Keratinocyte (primary cell): ENCODE measurements at regions not wholly inside any gene's neighbourhood (a gene's known extent, or its start where the extent isn't known, plus 50 kb on each side); places are given as distances from the start of the nearest gene placed in this dataset.
A peak's percentile ranks its signal among the peaks of the same experiment; 100 is the strongest.

Experiments
- DNase-seq: peaks from one replicate; pipeline ENCODE4 v3.0.0-alpha.2; 2011; ENCODE audit warnings: low read depth, missing footprints, low spot score
- FAIRE-seq: peaks from 2 replicates; lab custom pipeline; 2011; peaks lifted over from hg19 to GRCh38; lab: Jason Lieb, UNC
- H2AFZ ChIP-seq: 2 replicates; pipeline ENCODE4 v1.6.0; 2012; ENCODE audit warnings: low read length, control low read depth, inconsistent platforms; ENCODE audit not compliant: control insufficient read depth
- H3K27ac ChIP-seq: 2 replicates; pipeline ENCODE4 v1.5.1; 2011; ENCODE audit warnings: low read length; ENCODE audit not compliant: control insufficient read depth, insufficient read depth
- H3K27me3 ChIP-seq: 3 replicates; pipeline ENCODE4 v1.6.0; 2011; ENCODE audit warnings: low read length; ENCODE audit not compliant: control insufficient read depth, insufficient read depth; ENCODE audit errors: extremely low read depth
- H3K36me3 ChIP-seq, 2 experiments: 2 replicates in 1 of 2; 3 replicates in 1 of 2; pipeline ENCODE4 v1.5.1; 2011; ENCODE audit warnings: low read length in 2 of 2, mild to moderate bottlenecking in 1 of 2; ENCODE audit not compliant: control insufficient read depth in 2 of 2, insufficient read depth in 2 of 2; ENCODE audit errors: extremely low read depth in 1 of 2
- H3K4me1 ChIP-seq: 3 replicates; pipeline ENCODE4 v1.5.1; 2011; ENCODE audit warnings: low read length; ENCODE audit not compliant: control insufficient read depth, insufficient read depth; ENCODE audit errors: extremely low read depth
- H3K4me2 ChIP-seq: 3 replicates; pipeline ENCODE4 v1.6.0; 2011; ENCODE audit warnings: low read depth, low read length; ENCODE audit not compliant: control insufficient read depth, insufficient read depth; ENCODE audit errors: extremely low read depth
- H3K4me3 ChIP-seq, 3 experiments: fragments of 200-600 bp in 1 of 3; sonication (generic) in 1 of 3; 2 replicates in 2 of 3; 3 replicates in 1 of 3; pipeline ENCODE4 v1.5.1; 2011 to 2016; ENCODE audit warnings: low read length in 3 of 3, mild to moderate bottlenecking in 3 of 3, control low read depth in 2 of 3, inconsistent platforms in 1 of 3, low read depth in 1 of 3, mixed read lengths in 1 of 3, mixed run types in 1 of 3, moderate library complexity in 1 of 3; ENCODE audit not compliant: control insufficient read depth in 2 of 3, insufficient read depth in 2 of 3; ENCODE audit errors: extremely low read depth in 1 of 3
- H3K79me2 ChIP-seq: 2 replicates; pipeline ENCODE4 v1.6.0; 2012; ENCODE audit warnings: low read length; ENCODE audit not compliant: control insufficient read depth, insufficient read depth
- H3K9ac ChIP-seq: 3 replicates; pipeline ENCODE4 v1.6.0; 2011; ENCODE audit warnings: low read length; ENCODE audit not compliant: control insufficient read depth, insufficient read depth; ENCODE audit errors: extremely low read depth
- H3K9me1 ChIP-seq: 3 replicates; pipeline ENCODE4 v1.6.0; 2011; ENCODE audit warnings: low read length; ENCODE audit not compliant: control insufficient read depth, insufficient read depth; ENCODE audit errors: extremely low read depth
- H3K9me3 ChIP-seq: 2 replicates; pipeline ENCODE4 v1.5.1; 2012; ENCODE audit warnings: low read depth, low read length; ENCODE audit not compliant: control insufficient read depth
- H4K20me1 ChIP-seq: 3 replicates; pipeline ENCODE4 v1.6.0; 2011; ENCODE audit warnings: low read length; ENCODE audit not compliant: control insufficient read depth, insufficient read depth; ENCODE audit errors: extremely low read depth
- CTCF ChIP-seq, 3 experiments: IDR thresholded peaks in 1 of 3; conservative IDR thresholded peaks in 1 of 3; optimal IDR thresholded peaks in 1 of 3; 2 replicates in 2 of 3; 3 replicates in 1 of 3; pipeline versions ENCODE3 to v1.5.1; 2011; ENCODE audit warnings: low read length in 3 of 3, mild to moderate bottlenecking in 3 of 3, moderate library complexity in 2 of 3, control low read depth in 1 of 3, inconsistent platforms in 1 of 3; ENCODE audit not compliant: insufficient read depth in 2 of 3; ENCODE audit errors: extremely low read depth in 1 of 3
- EZH2 ChIP-seq: IDR thresholded peaks from one replicate; pipeline ENCODE4 v1.6.1; 2012; ENCODE audit warnings: inconsistent platforms, mild to moderate bottlenecking, low read length, moderate library complexity
- dilution Hi-C: fragments of 300-500 bp; cut with MboI; formaldehyde crosslinking; loops from one replicate; pipeline ENCODE4 v1.7.0; 2020; ENCODE audit warnings: low sequenced_read_pairs; ENCODE audit not compliant: extremely low pct_ligation_motif_present

- no peaks in the 10 kb centered on the region for H3K27me3 ChIP-seq
- no peak overlapping the region for H2AFZ ChIP-seq
- peak; percentile 67 for DNase-seq
- TF ChIP-seq CTCF (optimal IDR thresholded peaks at IDR 0.05 in 1 of 3, IDR thresholded peaks at IDR 0.05 in 1 of 3, conservative IDR thresholded peaks at IDR 0.05 in 1 of 3; ENCODE audit: extremely low read depth in 1 of 3, insufficient read depth in 2 of 3, low read length in 3 of 3) (no peak), EZH2 (no peak)
- peak; percentile 85 for FAIRE-seq
- peak overlapping the region; percentile 68 for H3K4me2 ChIP-seq
- no peaks in the 10 kb centered on the region for H4K20me1 ChIP-seq
- no peaks in the 10 kb centered on the region for H3K79me2 ChIP-seq
- peak overlapping the region; percentile 53 for H3K27ac ChIP-seq
- dilution Hi-C loops, result no loop called here
- peaks cover 41% of the 10 kb centered on the region for H3K4me1 ChIP-seq
- H3K36me3 ChIP-seq, result no peaks in the 10 kb centered on the region
- peak overlapping the region; percentile 38 for H3K9ac ChIP-seq
- H3K9me1 ChIP-seq, result no peaks in the 10 kb centered on the region
- H3K9me3 ChIP-seq, result no peaks in the 10 kb centered on the region
- peak overlapping the region in 1 of 3 experiments; percentile 14 for H3K4me3 ChIP-seq
These were observed 51.9 kb upstream of the ZSWIM6 start for GRCh38 chr5:61280205-61280604.

- H3K9me3 ChIP-seq, result no peaks in the 10 kb centered on the region
- FAIRE-seq, result peak; percentile 87
- dilution Hi-C loops, result no loop called here
- no peak for DNase-seq
- no peaks in the 10 kb centered on the region for H4K20me1 ChIP-seq
- no peak overlapping the region for H2AFZ ChIP-seq
- no peak overlapping the region for H3K4me3 ChIP-seq
- TF ChIP-seq CTCF (optimal IDR thresholded peaks at IDR 0.05 in 1 of 3, IDR thresholded peaks at IDR 0.05 in 1 of 3, conservative IDR thresholded peaks at IDR 0.05 in 1 of 3; ENCODE audit: extremely low read depth in 1 of 3, insufficient read depth in 2 of 3, low read length in 3 of 3) (no peak), EZH2 (no peak)
- H3K4me2 ChIP-seq, result peak overlapping the region; percentile 30
- H3K4me1 ChIP-seq, result peaks cover 34% of the 10 kb centered on the region
- no peaks in the 10 kb centered on the region for H3K9me1 ChIP-seq
- no peaks in the 10 kb centered on the region for H3K36me3 ChIP-seq
- H3K79me2 ChIP-seq, result no peaks in the 10 kb centered on the region
- no peaks in the 10 kb centered on the region for H3K27me3 ChIP-seq
- H3K27ac ChIP-seq, result peak overlapping the region; percentile 47
- no peak overlapping the region for H3K9ac ChIP-seq
These were observed 51.2 kb upstream of the ZSWIM6 start for GRCh38 chr5:61280761-61281427.
